Middle frontal gyrus (tissue), 1 donor: ENCODE measurements at regions not wholly inside any gene's neighbourhood (a gene's known extent, or its start where the extent isn't known, plus 50 kb on each side); places are given as distances from the start of the nearest gene placed in this dataset.

Experiments
- DNase-seq: peaks from one replicate; pipeline ENCODE4 v3.0.0-alpha.2; 2015; ENCODE audit warnings: low spot score; ENCODE audit errors: extremely low spot score

GRCh38 chr13:111394211-111394922 is 73.9 kb downstream of the TEX29 start:
- no peak for DNase-seq

GRCh38 chr13:111395511-111396393 is 75.3 kb downstream of the TEX29 start:
- no peak for DNase-seq

- DNase-seq = no peak
Observed at GRCh38 chr13:111396457-111396856, 76.0 kb downstream of the TEX29 start.

GRCh38 chr13:111397202-111397880 is 76.9 kb downstream of the TEX29 start:
- DNase-seq = no peak

- DNase-seq = no peak
Observed at GRCh38 chr13:111398196-111398595, 77.8 kb downstream of the TEX29 start.

DNA sequence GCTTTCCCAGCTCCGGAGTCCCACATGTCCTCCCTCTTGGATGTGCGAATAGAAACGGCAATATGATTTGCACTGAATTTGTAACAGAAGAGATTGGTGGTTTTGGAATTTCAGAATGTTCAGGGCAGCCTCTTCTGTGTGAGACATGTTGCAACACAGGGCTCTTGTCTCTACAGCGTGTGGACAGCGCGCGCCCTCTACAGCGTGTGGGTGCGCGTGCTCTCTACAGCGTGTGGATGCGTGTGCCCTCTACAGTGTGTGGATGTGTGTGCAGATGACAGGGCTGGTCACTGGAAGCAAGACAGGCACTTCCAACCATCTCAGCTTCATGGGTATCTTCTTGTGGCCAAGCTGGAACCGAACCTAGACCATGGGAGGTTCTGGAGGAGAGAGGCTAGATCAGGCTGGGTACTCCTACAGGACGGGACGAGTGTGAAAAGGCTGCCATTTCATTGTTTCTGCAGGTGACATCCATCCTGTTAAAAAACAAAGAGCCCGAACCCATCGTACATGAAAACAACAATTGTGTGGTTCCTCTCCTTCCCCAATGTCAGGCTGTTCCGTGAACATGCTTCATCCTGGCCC is 78.4 kb downstream of the TEX29 start:
- no peak for DNase-seq

DNA sequence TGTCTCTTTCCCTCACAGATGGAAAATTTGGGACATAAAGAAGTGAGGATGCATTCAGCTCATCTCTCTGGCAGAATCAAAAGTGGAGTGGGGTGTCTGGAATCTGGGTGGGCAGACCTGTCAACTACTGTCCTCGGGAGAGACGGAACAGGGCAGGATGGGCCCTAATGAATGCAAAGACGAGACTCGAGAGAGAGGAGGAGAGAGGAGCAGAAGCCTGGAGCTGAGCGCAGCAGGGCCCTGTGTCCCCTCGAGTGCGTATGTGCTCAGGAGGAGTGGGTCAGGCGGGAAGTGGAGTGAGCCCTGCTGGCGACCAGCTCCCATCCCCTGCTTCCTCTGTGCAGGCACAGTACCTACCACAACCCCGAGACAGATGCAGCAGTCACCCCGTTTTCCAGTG is 78.9 kb downstream of the TEX29 start:
- no peak for DNase-seq

DNA sequence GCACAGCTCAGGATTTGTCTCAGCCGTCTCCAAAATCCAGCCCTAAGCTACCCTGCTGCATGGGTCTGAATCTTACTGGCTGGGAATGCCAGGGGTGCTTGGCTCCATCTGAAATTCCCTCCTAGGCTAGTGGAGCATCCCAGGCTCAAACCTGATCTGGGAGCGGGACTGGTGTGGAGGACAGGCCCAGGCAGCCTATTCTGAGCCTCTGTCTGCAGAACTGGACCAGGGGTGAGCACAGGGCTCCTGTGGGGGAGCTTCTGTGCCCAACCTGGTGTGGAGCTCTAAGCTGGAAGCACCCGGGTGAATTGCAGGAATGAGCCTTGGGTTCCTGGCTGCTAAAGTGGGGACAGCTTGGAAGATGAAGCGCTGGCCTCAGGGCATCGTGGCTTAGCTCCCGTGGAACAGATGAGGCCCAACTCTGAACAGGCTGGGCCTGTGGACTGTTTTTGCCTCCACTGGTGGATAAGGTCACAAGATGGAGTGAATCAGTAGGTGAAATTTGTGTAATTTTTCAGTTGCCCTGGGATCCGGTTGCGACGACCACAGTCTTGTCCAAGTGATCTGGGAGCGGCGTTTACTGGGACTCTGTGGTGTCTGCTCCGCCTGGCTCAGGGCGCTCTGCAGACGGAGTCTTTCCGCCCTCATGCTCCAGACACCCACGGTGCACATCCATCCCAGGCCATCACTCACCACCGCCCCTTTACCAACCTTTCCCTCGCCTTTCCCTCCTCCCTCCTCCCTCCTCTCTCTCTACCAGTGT is 79.5 kb downstream of the TEX29 start:
- no peak for DNase-seq

DNA sequence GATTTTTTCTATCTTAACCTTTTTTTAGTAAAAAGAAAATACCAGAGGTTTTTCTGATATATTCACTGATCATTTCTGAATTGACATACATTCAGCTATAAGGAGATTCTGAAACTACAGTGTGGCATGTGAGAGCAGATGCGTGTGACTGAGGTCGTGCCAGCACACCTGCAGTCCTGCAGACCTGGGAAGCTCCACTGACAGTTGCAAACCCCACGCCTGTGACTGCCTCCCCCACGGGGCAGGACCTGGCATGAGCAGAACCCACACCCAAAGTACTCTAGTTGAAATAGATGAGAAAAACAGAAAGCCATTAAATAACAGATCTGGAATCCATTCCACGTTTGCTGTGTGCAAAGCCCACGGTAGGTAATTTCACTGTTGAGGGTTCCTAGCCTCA is 80.7 kb downstream of the TEX29 start:
- DNase-seq = no peak

- no peak for DNase-seq
Observed at GRCh38 chr13:111401755-111402154, 81.3 kb downstream of the TEX29 start.

DNA sequence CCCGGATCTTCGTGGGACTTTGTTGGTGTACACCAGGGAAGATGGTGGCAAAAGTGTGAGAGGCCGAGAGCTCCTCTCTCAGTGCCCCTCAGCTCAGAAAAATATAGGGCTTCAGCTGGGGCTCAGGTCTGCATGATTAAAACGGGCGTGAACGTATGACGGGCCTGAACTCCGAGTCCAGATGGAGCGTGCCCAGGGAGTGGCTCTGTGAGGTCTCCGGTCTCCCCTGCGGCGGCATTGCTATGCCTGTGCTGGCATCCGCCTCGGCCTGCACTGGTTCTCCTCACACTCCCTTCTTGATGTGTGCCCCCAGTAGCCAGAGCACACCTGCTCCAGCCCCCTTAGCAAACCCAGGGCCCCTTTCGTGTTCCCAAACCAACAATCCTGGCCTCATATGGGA is 82.0 kb downstream of the TEX29 start:
- DNase-seq = no peak

- no peak for DNase-seq
Observed at GRCh38 chr13:111403266-111403665, 82.8 kb downstream of the TEX29 start.

- DNase-seq = no peak
Observed at GRCh38 chr13:111404746-111405145, 84.3 kb downstream of the TEX29 start.

- DNase-seq = no peak
Observed at GRCh38 chr13:111406636-111407035, 86.2 kb downstream of the TEX29 start.

DNA sequence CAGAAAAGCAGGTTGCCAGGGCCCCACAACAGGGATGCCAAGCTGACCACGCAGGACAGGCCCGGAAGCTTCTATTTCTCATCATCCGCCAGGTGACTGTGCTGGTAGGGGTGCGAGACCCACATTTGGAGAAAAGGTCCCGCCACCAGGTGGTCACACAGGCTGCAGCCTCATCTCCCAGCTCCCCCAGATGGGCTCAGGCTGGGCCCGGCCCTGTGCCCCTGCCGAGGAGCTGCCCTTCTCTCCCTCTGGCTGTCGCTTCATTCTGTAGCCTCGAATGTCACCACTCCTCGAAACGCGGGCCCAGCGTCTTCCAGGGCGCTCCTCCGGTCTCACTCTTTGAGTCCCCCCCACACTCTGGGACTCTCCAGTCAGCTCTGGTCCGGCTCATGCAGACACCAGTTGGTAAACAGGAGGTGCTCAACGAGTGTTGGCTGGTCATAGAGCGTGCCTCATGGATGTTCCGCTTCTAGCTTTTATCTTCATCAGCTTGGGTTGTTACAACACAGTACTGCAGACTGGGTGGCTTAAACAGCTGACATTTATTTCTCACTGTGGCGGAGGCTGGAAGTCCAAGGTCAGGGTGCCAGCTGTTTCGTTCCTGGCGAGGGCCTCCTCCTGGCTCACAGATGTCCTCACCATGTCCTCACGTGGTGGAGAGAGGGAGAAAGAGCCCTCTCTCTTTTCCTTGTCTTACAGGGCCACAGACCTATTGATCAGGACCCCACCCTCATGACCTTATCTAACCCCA is 87.1 kb downstream of the TEX29 start:
- DNase-seq = no peak

- no peak for DNase-seq
Observed at GRCh38 chr13:111409413-111409812, 89.0 kb downstream of the TEX29 start.

GRCh38 chr13:111410232-111411021 is 90.0 kb downstream of the TEX29 start:
- DNase-seq = no peak

- DNase-seq = no peak
Observed at GRCh38 chr13:111411151-111411858, 90.9 kb downstream of the TEX29 start.
